SK-N-SH (cell line): ENCODE measurements at regions not wholly inside any gene's neighbourhood (a gene's known extent, or its start where the extent isn't known, plus 50 kb on each side); places are given as distances from the start of the nearest gene placed in this dataset.

Experiments
- CTCF ChIA-PET: fragments of 300-600, 350-600 bp; formaldehyde crosslinking; extraction: SDS; loops from one replicate; lab custom pipeline; 2021; lab: Yijun Ruan, JAX
- POLR2A ChIA-PET: fragments of 350-600 bp; sonication (Branson Sonifier 250); formaldehyde crosslinking; extraction: SDS; loops from one replicate; lab custom pipeline; 2020; ENCODE audit warnings: antibody characterized with exemption, inconsistent platforms; lab: Yijun Ruan, JAX
- DNase-seq: peaks from one replicate; pipeline ENCODE4 v3.0.0; 2012
- H2AFZ ChIP-seq: fragments of 200-600 bp; sonication (generic); 2 replicates; pipeline ENCODE4 v1.8.1; 2016; ENCODE audit warnings: antibody characterized with exemption, mild to moderate bottlenecking, low read depth
- H3F3A ChIP-seq: fragments of 200-600 bp; sonication (generic); replicated peaks from 2 replicates; pipeline ENCODE3; 2016; ENCODE audit warnings: antibody characterized with exemption, mild to moderate bottlenecking; ENCODE audit not compliant: insufficient read depth
- H3K27ac ChIP-seq, 2 experiments: fragments of 200-500 bp in 1 of 2; fragments of 200-600 bp in 1 of 2; sonication (Bioruptor generic) in 1 of 2; sonication (generic), shearing (Covaris generic) in 1 of 2; 2 replicates each; pipeline versions ENCODE4 v1.5.1 to v1.6.1; 2014 to 2016; ENCODE audit warnings: low read depth in 2 of 2, inconsistent platforms in 1 of 2, low read length in 1 of 2, mild to moderate bottlenecking in 1 of 2, mixed read lengths in 1 of 2
- H3K27me3 ChIP-seq: fragments of 200-600 bp; sonication (generic), shearing (Covaris generic); 2 replicates; pipeline ENCODE4 v1.6.1; 2016; ENCODE audit warnings: mixed run types; ENCODE audit not compliant: insufficient read depth
- H3K36me3 ChIP-seq, 2 experiments: fragments of 200-500 bp in 1 of 2; fragments of 200-600 bp in 1 of 2; sonication (Bioruptor generic) in 1 of 2; sonication (generic) in 1 of 2; replicated peaks in 1 of 2; 2 replicates each; pipeline versions ENCODE3 to v1.5.1; 2014 to 2016; ENCODE audit warnings: low read length in 1 of 2, mild to moderate bottlenecking in 1 of 2; ENCODE audit not compliant: insufficient read depth in 2 of 2, control insufficient read depth in 1 of 2
- H3K4me1 ChIP-seq, 2 experiments: fragments of 200-500 bp in 1 of 2; fragments of 200-600 bp in 1 of 2; sonication (Bioruptor generic) in 1 of 2; sonication (generic), shearing (Covaris generic) in 1 of 2; 2 replicates each; pipeline versions ENCODE4 v1.5.1 to v1.6.1; 2014 to 2016; ENCODE audit warnings: low read depth in 1 of 2, low read length in 1 of 2, mixed run types in 1 of 2; ENCODE audit not compliant: insufficient read depth in 2 of 2, control insufficient read depth in 1 of 2
- H3K4me2 ChIP-seq: fragments of 200-600 bp; sonication (generic), shearing (Covaris generic); 2 replicates; pipeline ENCODE4 v1.6.1; 2017; ENCODE audit warnings: mixed run types
- H3K4me3 ChIP-seq, 2 experiments: fragments of 200-500 bp in 1 of 2; fragments of 200-600 bp in 1 of 2; sonication (Bioruptor generic) in 1 of 2; sonication (generic), shearing (Covaris generic) in 1 of 2; 2 replicates each; pipeline versions ENCODE4 v1.5.1 to v1.8.1; 2014 to 2016; ENCODE audit warnings: low read depth in 2 of 2, inconsistent platforms in 1 of 2, low read length in 1 of 2, mild to moderate bottlenecking in 1 of 2, mixed read lengths in 1 of 2, moderate library complexity in 1 of 2
- H3K79me2 ChIP-seq: fragments of 200-600 bp; sonication (generic); 2 replicates; pipeline ENCODE4 v1.8.1; 2017; ENCODE audit warnings: mild to moderate bottlenecking; ENCODE audit not compliant: insufficient read depth
- H3K9ac ChIP-seq: fragments of 200-600 bp; sonication (generic); 2 replicates; pipeline ENCODE4 v1.6.1; 2017; ENCODE audit warnings: mixed run types
- H3K9me2 ChIP-seq: fragments of 200-600 bp; sonication (generic); 2 replicates; pipeline ENCODE4 v1.6.1; 2017; ENCODE audit warnings: mixed run types
- H3K9me3 ChIP-seq: fragments of 200-600 bp; sonication (generic); 2 replicates; pipeline ENCODE4 v1.6.1; 2017; ENCODE audit warnings: mixed run types, mild to moderate bottlenecking, moderate library complexity
- H4K20me1 ChIP-seq: fragments of 200-600 bp; sonication (generic); 2 replicates; pipeline ENCODE4 v1.6.1; 2017; ENCODE audit warnings: mild to moderate bottlenecking, mixed run types; ENCODE audit not compliant: insufficient read depth
- CHD2 ChIP-seq: fragments of 150-350 bp; IDR thresholded peaks from 2 replicates; pipeline ENCODE4 v1.6.1; 2018; ENCODE audit warnings: low read length; ENCODE audit not compliant: partially characterized antibody
- ELF1 ChIP-seq: IDR thresholded peaks from 2 replicates; pipeline ENCODE4 v1.4.0; 2012
- EP300 ChIP-seq, 2 experiments: IDR thresholded peaks; 2 replicates each; pipeline versions ENCODE4 v1.4.0 to v1.6.1; 2012; ENCODE audit warnings: borderline replicate concordance in 1 of 2, low read depth in 1 of 2, low read length in 1 of 2
- EZH2phosphoT487 ChIP-seq: fragments of 200-600 bp; sonication (generic); IDR thresholded peaks from 2 replicates; pipeline ENCODE4 v1.6.1; 2017; ENCODE audit warnings: low read depth, mixed run types, mild to moderate bottlenecking, antibody characterized with exemption, moderate library complexity, borderline replicate concordance
- FOSL2 ChIP-seq: IDR thresholded peaks from 2 replicates; pipeline ENCODE4 v1.4.0; 2012; ENCODE audit warnings: low read depth, mild to moderate bottlenecking, moderate library complexity, borderline replicate concordance
- FOXJ3 ChIP-seq: sonication (generic); formaldehyde crosslinking; IDR thresholded peaks from 2 replicates; pipeline ENCODE4 v1.5.1; 2020; ENCODE audit warnings: mild to moderate bottlenecking, missing genetic modification reagents
- FOXM1 ChIP-seq: IDR thresholded peaks from 2 replicates; pipeline ENCODE4 v1.4.0; 2012; ENCODE audit warnings: low read depth, mild to moderate bottlenecking
- GABPA ChIP-seq: IDR thresholded peaks from 2 replicates; pipeline ENCODE4 v1.4.0; 2012; ENCODE audit warnings: low read depth, mild to moderate bottlenecking
- JUND ChIP-seq: IDR thresholded peaks from 2 replicates; pipeline ENCODE4 v1.4.0; 2012
- MEF2A ChIP-seq: IDR thresholded peaks from 2 replicates; pipeline ENCODE4 v1.4.0; 2012; ENCODE audit warnings: low read depth, borderline replicate concordance
- MXI1 ChIP-seq: IDR thresholded peaks from 2 replicates; pipeline ENCODE4 v1.6.1; 2012; ENCODE audit warnings: mild to moderate bottlenecking, low read depth, low read length, improper control_type of control experiment
- RAD21 ChIP-seq: IDR thresholded peaks from 2 replicates; pipeline ENCODE4 v1.6.1; 2012; ENCODE audit warnings: mild to moderate bottlenecking, low read length
- RFX5 ChIP-seq: IDR thresholded peaks from 2 replicates; pipeline ENCODE4 v1.6.1; 2012; ENCODE audit warnings: mild to moderate bottlenecking, improper control_type of control experiment, low read length
- RXRA ChIP-seq: IDR thresholded peaks from 2 replicates; pipeline ENCODE4 v1.4.0; 2012; ENCODE audit warnings: low read depth, mild to moderate bottlenecking, borderline replicate concordance
- YY1 ChIP-seq: IDR thresholded peaks from 2 replicates; pipeline ENCODE4 v1.4.0; 2012; ENCODE audit warnings: low read depth, mild to moderate bottlenecking
- WGBS: methylation state at CpG from one replicate; pipeline ENCODE4 v1.1.6; 2017; ENCODE audit warnings: low lambda C conversion rate; 5-methylcytosine and 5-hydroxymethylcytosine counted together
- TF ChIP-seq, protein P1 (sequence below): IDR thresholded peaks from 2 replicates; pipeline ENCODE4 v1.6.1; 2012; ENCODE audit warnings: mild to moderate bottlenecking, low read depth, low read length, moderate library complexity
- TF ChIP-seq, protein P2 (sequence below): fragments of 150-350 bp; IDR thresholded peaks from 2 replicates; pipeline ENCODE4 v1.6.1; 2016; ENCODE audit warnings: mild to moderate bottlenecking, low read depth, low read length
- TF ChIP-seq, protein P3 (sequence below): IDR thresholded peaks from 2 replicates; pipeline ENCODE4 v1.4.0; 2012; ENCODE audit warnings: low read depth, borderline replicate concordance
- TF ChIP-seq, protein P4 (sequence below): fragments of 150-350 bp; IDR thresholded peaks from 2 replicates; pipeline ENCODE4 v1.6.1; 2017; ENCODE audit warnings: antibody characterized with exemption, low read length, low read depth, borderline replicate concordance

DNA sequence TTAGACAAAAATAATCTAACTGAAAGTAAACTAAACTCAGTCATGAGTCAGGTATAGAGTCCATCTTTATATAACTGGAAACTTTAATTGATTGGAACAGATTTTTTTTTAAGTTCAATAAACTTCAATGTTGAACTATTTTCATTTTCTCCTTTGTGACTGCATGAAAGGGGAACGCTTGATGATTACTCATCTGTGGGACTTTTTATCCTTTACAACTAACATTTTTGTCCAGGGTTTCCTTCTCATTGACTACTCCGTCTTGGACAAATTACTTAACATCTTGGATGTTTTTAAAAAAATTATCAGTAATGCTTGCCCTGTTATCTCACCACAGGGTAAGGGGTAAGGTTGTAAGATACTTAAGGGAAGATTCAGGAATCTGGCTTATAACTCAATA lies 1658.4 kb downstream of the MAT2B start:
- no peak for DNase-seq
- ChIA-PET POLR2A (no interaction called here), CTCF (no interaction called here)
- Histone ChIP-seq H3K27me3 (no peaks in the 10 kb centered on the region; the same call in 1 of the 2 replicates), H3K27ac (no peak overlapping the region), H3K9me3 (no peaks in the 10 kb centered on the region), H3K4me1 (no peaks in the 10 kb centered on the region), H3K4me2 (no peak overlapping the region), H3K79me2 (no peaks in the 10 kb centered on the region), H3K4me3 (no peak overlapping the region), H2AFZ (no peak overlapping the region; the same call in 1 of the 2 replicates), H3K36me3 (no peaks in the 10 kb centered on the region), H3F3A (no peaks in the 10 kb centered on the region), H3K9me2 (no peaks in the 10 kb centered on the region), H4K20me1 (no peaks in the 10 kb centered on the region), H3K9ac (no peak overlapping the region)
- TF ChIP-seq RXRA (no peak), YY1 (no peak), RFX5 (no peak), FOXM1 (no peak), ELF1 (no peak), JUND (no peak), FOSL2 (no peak), EZH2phosphoT487 (no peak), CHD2 (no peak), MEF2A (no peak), RAD21 (no peak), MXI1 (no peak), GABPA (no peak), EP300 (IDR thresholded peaks at IDR 0.05; ENCODE audit: borderline replicate concordance in 1 of 2, low read depth in 1 of 2, low read length in 1 of 2) (no peak), FOXJ3 (no peak)
- TF ChIP-seq, protein P1, sequence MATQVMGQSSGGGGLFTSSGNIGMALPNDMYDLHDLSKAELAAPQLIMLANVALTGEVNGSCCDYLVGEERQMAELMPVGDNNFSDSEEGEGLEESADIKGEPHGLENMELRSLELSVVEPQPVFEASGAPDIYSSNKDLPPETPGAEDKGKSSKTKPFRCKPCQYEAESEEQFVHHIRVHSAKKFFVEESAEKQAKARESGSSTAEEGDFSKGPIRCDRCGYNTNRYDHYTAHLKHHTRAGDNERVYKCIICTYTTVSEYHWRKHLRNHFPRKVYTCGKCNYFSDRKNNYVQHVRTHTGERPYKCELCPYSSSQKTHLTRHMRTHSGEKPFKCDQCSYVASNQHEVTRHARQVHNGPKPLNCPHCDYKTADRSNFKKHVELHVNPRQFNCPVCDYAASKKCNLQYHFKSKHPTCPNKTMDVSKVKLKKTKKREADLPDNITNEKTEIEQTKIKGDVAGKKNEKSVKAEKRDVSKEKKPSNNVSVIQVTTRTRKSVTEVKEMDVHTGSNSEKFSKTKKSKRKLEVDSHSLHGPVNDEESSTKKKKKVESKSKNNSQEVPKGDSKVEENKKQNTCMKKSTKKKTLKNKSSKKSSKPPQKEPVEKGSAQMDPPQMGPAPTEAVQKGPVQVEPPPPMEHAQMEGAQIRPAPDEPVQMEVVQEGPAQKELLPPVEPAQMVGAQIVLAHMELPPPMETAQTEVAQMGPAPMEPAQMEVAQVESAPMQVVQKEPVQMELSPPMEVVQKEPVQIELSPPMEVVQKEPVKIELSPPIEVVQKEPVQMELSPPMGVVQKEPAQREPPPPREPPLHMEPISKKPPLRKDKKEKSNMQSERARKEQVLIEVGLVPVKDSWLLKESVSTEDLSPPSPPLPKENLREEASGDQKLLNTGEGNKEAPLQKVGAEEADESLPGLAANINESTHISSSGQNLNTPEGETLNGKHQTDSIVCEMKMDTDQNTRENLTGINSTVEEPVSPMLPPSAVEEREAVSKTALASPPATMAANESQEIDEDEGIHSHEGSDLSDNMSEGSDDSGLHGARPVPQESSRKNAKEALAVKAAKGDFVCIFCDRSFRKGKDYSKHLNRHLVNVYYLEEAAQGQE: no peak
- TF ChIP-seq, protein P2, sequence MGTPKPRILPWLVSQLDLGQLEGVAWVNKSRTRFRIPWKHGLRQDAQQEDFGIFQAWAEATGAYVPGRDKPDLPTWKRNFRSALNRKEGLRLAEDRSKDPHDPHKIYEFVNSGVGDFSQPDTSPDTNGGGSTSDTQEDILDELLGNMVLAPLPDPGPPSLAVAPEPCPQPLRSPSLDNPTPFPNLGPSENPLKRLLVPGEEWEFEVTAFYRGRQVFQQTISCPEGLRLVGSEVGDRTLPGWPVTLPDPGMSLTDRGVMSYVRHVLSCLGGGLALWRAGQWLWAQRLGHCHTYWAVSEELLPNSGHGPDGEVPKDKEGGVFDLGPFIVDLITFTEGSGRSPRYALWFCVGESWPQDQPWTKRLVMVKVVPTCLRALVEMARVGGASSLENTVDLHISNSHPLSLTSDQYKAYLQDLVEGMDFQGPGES: no peak
- TF ChIP-seq, protein P3, sequence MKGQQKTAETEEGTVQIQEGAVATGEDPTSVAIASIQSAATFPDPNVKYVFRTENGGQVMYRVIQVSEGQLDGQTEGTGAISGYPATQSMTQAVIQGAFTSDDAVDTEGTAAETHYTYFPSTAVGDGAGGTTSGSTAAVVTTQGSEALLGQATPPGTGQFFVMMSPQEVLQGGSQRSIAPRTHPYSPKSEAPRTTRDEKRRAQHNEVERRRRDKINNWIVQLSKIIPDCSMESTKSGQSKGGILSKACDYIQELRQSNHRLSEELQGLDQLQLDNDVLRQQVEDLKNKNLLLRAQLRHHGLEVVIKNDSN: no peak
- TF ChIP-seq, protein P4, sequence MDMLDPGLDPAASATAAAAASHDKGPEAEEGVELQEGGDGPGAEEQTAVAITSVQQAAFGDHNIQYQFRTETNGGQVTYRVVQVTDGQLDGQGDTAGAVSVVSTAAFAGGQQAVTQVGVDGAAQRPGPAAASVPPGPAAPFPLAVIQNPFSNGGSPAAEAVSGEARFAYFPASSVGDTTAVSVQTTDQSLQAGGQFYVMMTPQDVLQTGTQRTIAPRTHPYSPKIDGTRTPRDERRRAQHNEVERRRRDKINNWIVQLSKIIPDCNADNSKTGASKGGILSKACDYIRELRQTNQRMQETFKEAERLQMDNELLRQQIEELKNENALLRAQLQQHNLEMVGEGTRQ: no peak
- 33% methylated on average over 2 of the region's 2 CpGs for WGBS
